Forelimb muscle (tissue), 1 donor: ENCODE measurements at regions not wholly inside any gene's neighbourhood (a gene's known extent, or its start where the extent isn't known, plus 50 kb on each side); places are given as distances from the start of the nearest gene placed in this dataset.

Source experiments
- DNase-seq: peaks from one replicate; pipeline ENCODE4 v3.0.0-alpha.2; 2013; ENCODE audit warnings: low read depth

DNA sequence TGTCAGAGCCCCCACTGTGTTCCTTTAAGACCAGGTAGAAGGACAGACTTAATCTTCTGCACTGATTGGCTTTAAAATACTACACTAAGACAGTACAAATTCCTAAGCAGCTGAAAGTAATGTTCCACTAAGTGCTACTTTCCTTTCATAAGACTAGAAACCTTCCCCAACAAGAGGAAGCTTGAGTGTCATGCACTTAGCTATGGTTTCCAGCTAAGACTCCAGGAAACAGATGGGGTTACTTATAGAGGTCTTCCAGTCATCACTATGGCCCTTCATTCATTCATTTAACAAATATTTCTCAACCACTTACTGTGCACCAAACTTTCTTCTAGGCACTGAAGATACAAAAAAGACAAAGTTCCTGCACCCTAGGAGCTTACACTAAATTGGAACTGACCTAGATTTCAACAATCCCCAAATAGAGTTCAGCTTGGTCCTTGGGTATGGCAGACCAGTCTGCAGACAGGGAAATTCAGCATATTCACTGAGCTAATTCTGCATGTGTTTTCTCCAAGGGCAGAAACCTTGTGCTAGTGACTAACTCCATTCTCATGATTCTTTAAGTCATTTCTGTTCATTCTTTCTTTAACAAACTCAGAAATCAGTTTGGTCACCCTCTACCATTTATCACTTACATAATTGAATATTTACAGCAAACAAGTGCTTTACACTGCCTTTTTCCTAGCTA is 178.4 kb upstream of the MTNR1B start:
- DNase-seq: no peak

DNA sequence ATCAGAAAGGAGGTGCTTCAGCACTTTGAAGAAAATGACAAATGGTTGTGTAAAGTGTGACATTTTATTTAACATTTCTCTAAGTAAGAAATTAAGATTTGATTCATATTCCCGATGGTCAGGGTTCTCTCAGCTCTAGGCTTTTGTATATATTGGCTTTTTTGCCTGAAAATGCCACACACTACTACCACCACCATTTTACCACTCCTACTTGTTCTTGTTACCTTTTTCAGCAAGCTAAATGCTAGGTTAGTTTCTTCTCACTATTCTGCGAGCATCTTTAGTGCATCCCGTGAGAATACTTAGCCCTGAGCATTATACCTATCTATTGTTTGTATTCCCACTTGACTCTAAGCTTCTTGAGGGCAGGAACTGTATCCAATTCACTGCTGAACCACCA is 177.6 kb upstream of the MTNR1B start:
- no peak for DNase-seq

DNA sequence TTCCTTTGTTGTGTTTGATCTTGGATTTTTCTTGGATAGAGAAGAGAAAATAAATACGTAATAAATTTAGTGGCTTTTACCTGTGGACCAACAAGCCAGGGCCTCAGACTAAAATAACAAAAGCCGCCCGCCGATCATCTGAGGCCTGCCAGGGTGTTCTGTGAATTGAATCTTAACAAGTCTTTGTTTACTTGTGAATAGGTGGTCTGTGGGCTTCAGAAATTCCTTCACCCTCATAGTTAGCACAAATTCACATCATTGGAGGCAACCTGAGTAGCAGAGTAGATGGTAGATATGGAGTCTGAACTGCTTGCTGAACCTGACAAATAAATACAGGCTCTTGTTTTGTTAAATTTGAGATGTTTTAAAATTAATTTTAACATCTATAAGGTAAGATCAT is 176.3 kb upstream of the MTNR1B start:
- no peak for DNase-seq

DNA sequence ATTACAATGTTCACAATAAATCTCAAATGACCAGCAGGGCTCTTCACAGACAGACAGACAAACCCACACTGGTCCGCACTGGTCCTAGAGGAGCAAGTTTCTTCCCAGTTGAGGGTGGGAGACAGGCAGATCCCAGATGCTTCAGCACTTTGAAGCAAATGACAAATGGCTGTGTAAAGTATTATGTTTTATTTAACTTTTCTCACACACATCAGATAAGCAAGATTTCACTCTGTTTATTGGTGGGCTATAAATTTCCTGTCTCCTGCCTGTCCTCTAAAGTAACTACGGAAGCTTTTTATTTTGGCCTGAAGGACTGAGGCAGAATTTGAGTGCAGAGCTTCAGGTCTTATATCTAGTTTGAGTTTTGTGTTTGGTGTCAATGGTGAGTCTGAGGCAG is 174.7 kb upstream of the MTNR1B start:
- DNase-seq: no peak

DNA sequence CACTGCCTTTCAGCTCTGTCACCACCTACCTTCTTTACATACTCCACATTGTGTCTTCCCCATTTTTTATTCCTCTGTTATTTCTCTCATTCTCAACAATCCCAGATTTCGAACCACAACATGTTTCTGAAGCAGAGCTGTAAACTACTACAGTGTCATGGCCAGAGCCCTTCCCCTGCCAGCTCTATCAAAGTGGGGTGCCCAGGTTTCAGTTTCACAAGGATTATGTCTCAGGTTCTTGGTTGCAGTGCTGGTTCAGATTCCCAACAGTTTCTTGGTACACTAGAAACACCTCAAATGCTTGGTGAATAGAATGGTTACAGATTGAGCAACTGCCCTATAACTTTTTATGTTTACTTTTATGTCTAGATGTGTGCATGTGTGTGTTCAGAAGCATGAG is 172.7 kb upstream of the MTNR1B start:
- DNase-seq: no peak

DNA sequence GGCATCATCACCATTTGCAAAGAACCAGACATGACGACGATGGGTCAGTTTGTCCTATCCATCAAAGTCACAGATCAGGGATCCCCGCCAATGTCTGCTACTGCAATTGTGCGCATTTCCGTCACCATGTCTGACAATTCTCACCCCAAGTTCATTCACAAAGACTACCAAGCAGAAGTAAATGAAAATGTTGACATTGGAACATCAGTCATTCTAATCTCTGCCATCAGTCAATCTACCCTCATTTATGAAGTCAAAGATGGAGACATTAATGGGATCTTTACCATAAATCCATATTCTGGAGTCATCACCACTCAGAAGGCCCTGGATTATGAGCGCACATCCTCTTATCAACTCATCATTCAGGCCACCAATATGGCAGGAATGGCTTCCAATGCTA is 171.6 kb upstream of the MTNR1B start:
- no peak for DNase-seq

DNA sequence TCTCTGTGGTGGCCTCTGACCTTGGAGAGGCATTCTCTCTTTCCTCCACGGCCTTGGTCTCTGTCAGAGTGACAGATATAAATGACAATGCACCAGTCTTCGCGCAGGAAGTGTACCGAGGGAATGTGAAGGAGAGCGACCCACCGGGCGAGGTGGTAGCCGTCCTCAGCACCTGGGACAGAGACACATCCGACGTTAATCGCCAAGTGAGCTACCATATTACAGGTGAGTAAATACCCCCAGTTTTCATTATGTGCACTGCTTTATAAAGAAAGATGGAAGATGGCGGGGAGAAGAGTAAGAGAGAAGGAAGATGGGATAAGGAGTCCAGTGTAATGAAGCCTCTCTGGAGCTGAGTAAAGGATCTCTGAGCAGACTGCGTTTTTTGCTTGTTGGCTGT is 167.8 kb upstream of the MTNR1B start:
- no peak for DNase-seq

DNA sequence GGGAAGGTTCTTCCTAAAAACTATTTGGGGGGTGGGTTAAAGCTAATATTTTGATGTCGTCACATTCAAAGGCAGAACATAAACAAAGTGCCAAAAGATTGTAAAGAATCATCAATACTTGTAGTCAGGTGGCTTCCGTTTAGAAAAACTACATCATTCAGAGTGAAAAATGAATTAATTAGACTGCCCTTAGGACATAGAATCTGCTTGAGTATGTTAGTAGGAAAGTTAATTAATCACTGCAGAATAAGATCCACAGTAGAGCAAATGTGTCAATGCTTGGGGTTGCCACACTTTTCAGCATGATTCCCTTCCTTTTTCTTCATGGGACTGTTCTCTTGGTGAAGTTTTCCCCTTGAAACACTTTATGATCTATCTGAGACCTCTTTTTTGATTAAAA is 166.8 kb upstream of the MTNR1B start:
- no peak for DNase-seq

DNA sequence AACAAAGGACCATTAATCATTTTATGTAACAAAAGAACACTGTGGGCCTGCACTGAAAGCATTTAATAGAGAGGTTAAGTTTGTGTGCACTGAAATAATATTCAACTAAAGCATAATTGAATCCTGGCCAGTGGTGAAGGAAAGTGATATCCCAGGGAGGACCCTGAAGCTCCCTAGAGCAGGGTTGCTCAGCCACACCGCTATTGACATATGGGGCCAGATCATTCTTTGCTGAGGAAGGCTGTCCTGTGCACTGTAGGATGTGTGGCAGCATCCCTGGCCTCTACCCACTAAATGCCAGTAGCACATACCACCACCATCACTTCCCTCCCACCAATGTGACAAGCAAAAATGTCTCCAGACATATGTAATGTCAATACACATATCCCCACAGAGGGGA is 166.1 kb upstream of the MTNR1B start:
- no peak for DNase-seq

DNA sequence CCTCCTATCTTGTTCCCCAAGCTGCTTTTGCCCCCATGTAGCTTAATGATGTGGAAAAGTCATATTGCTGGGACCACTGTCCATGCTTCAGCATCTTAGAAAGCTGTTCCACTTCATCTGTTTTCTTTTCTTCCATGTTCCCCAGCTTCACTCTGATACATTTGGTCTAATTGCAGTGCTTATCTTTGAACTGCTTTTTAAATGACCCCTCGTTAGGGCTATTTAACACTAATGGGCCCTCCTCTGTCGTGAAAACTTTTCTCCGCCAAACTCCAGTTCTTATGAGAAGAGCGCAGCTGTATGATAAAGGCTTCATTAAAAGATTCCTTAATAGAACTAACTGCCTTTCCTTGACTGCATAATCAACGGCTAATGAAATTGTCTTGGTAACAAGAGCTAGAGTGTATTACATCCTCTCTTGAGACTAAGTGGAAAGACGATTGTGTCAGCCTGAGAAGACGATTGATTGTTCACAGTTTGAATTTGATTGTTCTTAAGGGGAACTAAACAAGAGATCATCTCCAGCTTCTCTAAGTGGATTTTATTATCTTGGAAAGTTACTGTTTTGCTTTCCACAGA is 165.0 kb upstream of the MTNR1B start:
- DNase-seq: no peak

DNA sequence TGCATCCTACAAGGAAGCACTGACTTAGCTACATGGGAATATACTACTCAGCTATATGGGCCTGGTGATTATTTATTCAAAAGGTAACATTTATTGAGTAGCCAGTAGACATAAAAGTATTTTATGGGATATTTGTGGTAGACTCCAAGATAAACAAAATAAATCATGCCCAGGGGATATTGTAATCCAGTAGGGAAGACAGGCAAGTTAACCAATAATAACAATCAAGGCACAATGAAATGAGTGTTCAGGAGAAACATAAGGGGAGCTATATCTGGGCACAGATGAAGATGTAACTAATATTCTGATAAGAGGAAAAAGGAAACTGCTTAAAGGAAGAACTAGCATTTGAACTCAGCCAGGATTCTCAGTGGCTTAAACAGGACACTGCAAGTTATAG is 161.4 kb upstream of the MTNR1B start:
- DNase-seq: no peak

DNA sequence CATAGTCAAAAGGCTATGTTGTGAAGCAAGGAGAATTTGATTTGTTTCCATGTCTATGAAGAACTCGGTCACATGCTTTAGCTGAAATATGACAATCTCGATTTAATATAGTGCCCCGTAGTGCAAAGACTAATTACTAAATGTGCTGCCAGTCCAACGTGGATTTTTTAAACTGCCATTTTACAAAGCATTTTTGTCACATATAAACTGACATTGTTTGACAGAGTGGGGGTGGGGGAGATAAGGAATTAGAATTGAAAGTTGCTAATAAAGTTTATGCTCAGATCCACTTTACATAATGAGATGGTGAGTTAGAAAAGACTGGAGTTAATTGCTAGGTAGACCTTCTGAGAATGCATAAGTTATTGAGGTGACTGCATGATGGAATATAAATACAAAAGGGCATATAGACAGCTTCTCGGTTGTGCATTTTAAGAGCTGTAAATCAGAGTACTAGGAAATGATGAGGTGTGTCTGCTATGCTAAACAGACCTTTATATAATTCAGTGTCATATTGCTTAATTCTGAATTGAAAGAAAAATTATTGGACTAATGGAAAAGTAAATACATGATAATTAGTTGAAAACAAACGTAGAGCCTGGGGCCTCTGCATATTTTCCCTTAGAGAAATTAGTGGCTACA is 158.9 kb upstream of the MTNR1B start:
- DNase-seq: no peak

DNA sequence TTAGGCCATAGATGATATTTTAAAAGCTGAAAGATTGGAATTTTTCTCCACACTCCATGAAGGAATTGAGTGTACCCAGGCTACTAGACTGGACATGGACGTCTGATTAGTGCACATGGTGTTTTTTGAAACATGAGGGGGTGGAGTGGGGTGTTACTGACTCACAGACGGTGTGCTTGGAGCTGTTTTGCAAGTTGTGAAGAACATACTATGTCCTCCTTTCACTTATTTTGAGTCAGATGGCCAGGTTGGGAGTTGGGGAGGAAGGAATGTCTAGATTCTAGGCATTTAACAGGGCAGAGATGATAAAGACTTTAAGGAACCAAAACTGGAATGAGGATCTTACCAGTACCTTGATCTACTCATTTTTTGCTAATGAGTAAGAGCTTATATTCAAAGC is 158.1 kb upstream of the MTNR1B start:
- DNase-seq: no peak

DNA sequence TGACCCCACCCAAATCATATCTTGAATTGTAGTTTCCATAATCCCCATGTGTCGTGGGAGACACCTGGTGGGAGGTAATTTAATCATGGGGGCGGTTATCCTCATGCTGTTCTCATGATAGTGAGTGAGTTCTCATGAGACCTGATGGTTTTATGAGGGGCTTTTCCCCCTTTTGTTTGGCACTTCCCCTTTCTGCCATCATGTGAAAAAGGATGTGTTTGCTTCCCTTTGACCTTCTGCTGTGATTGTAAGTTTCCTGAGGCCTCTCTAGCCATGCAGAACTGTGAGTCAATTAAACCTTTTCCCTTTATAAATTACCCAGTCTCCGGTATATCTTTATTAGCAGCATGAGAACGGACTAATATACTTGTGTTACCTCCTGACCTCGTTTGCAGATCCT is 156.6 kb upstream of the MTNR1B start:
- DNase-seq: no peak

DNA sequence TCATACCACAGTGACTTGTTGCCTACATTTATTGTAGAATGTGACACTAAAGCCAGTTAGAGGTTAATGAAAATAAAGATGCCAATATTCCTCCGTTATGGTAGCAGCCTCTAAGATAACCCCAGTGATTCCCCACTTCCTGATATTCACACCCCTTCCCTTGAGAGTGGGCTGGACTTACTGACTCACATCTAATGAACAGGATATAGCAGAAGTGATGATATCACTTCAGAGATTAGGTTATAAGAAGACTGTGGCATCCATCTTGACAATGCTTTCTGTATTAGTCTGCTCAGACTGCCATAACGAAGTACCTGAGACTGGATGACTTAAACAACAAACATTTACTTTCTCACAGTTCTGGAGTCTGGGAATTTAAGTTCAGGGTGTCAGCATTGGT is 149.6 kb upstream of the MTNR1B start:
- no peak for DNase-seq

DNA sequence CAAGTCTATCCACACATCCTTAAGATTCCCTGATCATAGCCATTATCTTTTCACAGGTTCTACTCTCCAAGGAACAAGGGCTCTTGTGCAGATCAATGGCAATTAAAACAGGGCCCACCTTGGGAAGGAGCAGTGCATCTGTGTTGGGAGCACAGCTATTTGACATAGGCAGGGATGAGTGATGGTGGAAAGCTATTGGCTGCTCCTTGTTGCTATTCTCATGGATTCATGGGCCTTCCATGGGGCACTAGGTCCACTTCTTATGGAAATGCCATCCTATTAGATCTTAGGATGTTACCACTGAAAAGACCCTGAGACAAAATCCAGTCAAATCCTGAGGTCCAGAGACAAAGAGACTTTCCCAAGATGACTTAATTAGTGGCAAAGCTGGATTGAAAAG is 148.6 kb upstream of the MTNR1B start:
- no peak for DNase-seq

DNA sequence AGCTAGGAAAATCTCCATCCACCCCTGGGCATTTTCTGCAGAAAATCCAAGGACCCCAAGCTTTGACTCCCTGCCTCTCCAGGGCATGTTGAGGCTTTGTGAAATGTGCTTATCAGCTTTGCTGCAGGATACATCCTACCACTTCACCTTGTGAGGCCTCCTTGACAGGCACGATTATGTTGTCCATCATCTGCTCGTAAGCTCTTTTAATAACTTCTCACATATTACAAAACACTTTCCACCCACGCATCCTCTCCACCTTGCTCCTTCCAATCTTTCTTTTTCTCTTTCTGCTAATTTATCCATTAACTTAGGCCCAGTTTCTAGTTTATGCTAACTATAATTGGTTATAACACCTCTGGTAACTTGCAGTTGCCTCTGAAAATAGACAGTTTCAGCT is 147.0 kb upstream of the MTNR1B start:
- no peak for DNase-seq

DNA sequence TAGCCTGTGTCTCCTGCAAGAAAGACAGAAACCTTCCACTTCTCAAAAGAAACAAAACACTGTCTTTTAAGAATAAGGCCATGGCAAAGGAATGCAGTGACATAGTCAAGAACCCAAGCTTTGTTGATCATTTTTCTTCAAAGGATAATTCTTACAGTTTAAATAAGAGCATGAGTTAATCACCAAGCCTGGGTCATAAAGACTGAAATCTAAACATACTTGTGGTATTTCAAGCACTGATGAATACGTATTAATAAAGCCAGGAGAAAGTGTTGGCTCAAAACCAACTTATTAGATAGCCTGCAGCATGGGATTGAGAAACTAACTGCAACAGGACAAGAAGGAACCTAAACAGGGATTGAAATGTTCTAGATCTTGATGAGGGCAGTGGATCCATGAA is 143.3 kb upstream of the MTNR1B start:
- no peak for DNase-seq

DNA sequence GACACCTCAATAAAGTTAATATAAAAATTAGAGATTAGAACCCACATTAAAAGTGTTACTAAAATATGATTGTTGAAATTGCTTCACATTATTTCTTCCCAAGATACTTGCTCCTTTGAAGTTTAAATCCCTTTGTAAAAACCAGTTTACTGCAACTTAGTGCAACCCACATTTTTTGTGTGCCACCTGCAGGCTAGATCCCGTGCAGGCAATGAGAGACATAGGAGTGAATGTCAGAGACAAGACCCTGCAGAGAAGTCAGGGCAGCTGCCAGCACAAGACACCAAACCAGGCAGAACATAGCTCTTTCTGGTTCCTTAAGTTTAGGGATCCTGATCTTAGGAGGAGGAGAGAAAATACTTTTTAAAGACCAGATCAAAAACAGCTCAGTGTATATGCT is 142.8 kb upstream of the MTNR1B start:
- DNase-seq: no peak

DNA sequence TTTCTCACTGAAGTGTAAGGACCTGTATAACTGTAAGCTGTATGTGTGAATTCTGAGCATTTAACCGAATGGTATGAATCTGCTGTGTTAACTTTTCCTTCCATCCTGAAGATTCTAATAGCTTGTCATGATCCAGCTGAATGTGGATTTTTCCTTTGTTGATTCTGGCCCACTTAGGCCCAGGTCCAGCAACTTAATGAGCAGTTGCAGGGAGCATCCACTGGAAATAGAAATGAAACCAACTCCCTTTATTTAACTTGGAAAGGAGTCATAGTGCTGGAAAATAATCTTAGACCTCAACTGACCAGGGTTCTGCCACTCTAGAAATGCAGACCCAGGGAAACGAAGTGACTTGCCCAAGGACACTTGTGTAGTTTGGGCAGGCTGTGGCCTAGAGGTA is 142.3 kb upstream of the MTNR1B start:
- no peak for DNase-seq

DNA sequence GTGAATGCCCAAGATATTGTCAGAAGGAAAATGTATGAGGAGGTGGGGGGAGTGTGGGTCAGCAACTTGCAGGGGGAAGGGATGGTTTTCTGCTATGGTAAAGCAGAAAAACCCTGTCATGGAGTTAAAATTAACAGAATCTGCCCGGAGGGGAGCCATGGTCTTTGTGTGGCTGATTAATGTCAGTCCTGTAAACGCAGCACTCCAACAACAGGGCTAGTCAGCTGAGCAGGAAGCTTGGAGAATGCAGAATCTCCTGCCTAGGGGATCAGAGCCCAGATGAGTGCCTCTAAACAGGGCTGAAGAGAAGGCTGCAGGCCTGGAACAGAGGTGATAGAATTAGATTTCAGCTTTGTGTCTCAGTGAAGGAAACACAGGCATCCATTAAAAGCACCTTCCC is 140.9 kb upstream of the MTNR1B start:
- DNase-seq: no peak

DNA sequence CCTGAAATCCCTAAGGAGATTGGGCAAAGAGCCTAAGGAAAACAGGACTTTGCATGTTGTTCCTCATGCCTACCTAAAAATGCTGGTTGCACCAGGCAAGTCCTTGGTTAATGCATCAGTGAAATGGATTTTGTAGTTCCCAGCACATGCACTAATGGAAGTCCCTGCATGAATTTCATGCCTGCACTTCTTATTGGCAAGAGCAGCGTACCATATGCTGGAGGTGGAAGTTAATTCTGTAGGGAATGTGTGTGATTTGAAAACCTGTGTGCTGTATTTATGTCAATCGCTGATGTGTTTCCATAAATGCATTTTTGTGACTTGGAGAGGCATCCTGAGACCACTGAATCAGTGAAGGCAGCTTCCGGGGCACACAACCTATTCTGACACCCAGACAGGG is 140.3 kb upstream of the MTNR1B start:
- no peak for DNase-seq

DNA sequence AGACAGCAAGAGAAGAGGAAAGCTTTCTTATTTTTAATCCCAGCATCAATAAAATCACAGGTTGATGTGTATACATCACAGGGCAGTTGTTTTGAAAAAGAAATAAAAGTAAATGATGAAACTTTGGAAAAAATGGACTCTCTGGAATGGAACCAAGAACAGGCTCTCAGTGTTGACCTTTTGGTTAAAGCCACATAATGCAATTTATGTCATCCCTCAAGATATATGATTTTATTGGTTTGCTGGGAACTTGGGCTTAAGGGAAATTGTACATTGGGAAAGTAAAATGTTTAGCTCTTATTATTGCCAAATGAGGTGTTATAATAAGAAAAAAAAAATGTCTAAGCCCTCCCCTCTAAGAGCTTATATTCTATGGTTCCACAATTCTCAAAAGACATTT is 139.8 kb upstream of the MTNR1B start:
- no peak for DNase-seq
